NCI-H1417 (cell line): ENCODE measurements at regions not wholly inside any gene's neighbourhood (a gene's known extent, or its start where the extent isn't known, plus 50 kb on each side); places are given as distances from the start of the nearest gene placed in this dataset.
"Not testable (repeated sequence)": the region's sequence is repeated elsewhere in the genome, so short reads cannot be mapped to it uniquely, and the experiment has no call there.

Experiments
- DNase-seq, 3 experiments: peaks; one replicate each; lab custom pipeline; 2025; lab: John Stamatoyannopoulos, UW

GRCh38 chr1:163983097-163983496 is 575.9 kb upstream of the PBX1 start:
- DNase-seq: no peak

GRCh38 chr1:163985700-163986099 is 573.3 kb upstream of the PBX1 start:
- no peak for DNase-seq

- peak in 2 of 3 experiments; percentile 13 to 57 for DNase-seq
Observed at GRCh38 chr1:163999131-163999530, 559.9 kb upstream of the PBX1 start.

- DNase-seq: not testable (repeated sequence)
Observed at GRCh38 chr1:164006186-164006585, 552.8 kb upstream of the PBX1 start.

- no peak for DNase-seq
Observed at GRCh38 chr1:164006621-164007020, 552.4 kb upstream of the PBX1 start.

- DNase-seq: no peak
Observed at GRCh38 chr1:164017239-164017638, 541.7 kb upstream of the PBX1 start.

GRCh38 chr1:164020391-164020790 is 538.6 kb upstream of the PBX1 start:
- DNase-seq: no peak

- no peak for DNase-seq
Observed at GRCh38 chr1:164021813-164022212, 537.2 kb upstream of the PBX1 start.

GRCh38 chr1:164033782-164034181 is 525.2 kb upstream of the PBX1 start:
- no peak for DNase-seq

- no peak for DNase-seq
Observed at GRCh38 chr1:164040754-164041153, 518.2 kb upstream of the PBX1 start.

GRCh38 chr1:164051782-164052181 is 507.2 kb upstream of the PBX1 start:
- no peak for DNase-seq

GRCh38 chr1:164054331-164054730 is 504.7 kb upstream of the PBX1 start:
- peak in 2 of 3 experiments; percentile 0 to 45 for DNase-seq

- DNase-seq: no peak
Observed at GRCh38 chr1:164058198-164058597, 500.8 kb upstream of the PBX1 start.

GRCh38 chr1:164061528-164061927 is 497.5 kb upstream of the PBX1 start:
- no peak for DNase-seq

GRCh38 chr1:164064501-164064900 is 494.5 kb upstream of the PBX1 start:
- no peak for DNase-seq

GRCh38 chr1:164071288-164071687 is 487.7 kb upstream of the PBX1 start:
- DNase-seq: no peak

GRCh38 chr1:164086832-164087231 is 472.2 kb upstream of the PBX1 start:
- DNase-seq: no peak

- DNase-seq: no peak
Observed at GRCh38 chr1:164087906-164088453, 471.0 kb upstream of the PBX1 start.

- DNase-seq: no peak
Observed at GRCh38 chr1:164092603-164093353, 466.2 kb upstream of the PBX1 start.

GRCh38 chr1:164093543-164093942 is 465.4 kb upstream of the PBX1 start:
- no peak for DNase-seq

- DNase-seq: no peak
Observed at GRCh38 chr1:164101802-164102201, 457.2 kb upstream of the PBX1 start.

GRCh38 chr1:164131949-164132348 is 427.0 kb upstream of the PBX1 start:
- DNase-seq: no peak

GRCh38 chr1:164137273-164137925 is 421.6 kb upstream of the PBX1 start:
- peak; percentile 57 to 98 (median 79) for DNase-seq
